NCI-H446 (cell line): ENCODE measurements at regions not wholly inside any gene's neighbourhood (a gene's known extent, or its start where the extent isn't known, plus 50 kb on each side); places are given as distances from the start of the nearest gene placed in this dataset.

ENCODE experiments used
- DNase-seq, 2 experiments: peaks; one replicate each; lab custom pipeline; 2025; lab: John Stamatoyannopoulos, UW

GRCh38 chr4:176902710-176903323 lies 110.1 kb upstream of the VEGFC start:
- DNase-seq, result no peak

- DNase-seq, result no peak
These were observed 114.0 kb upstream of the VEGFC start for GRCh38 chr4:176906709-176907108.

GRCh38 chr4:176910646-176911045 lies 117.9 kb upstream of the VEGFC start:
- DNase-seq, result no peak

GRCh38 chr4:176919631-176920030 lies 126.9 kb upstream of the VEGFC start:
- DNase-seq, result no peak

- no peak for DNase-seq
These were observed 128.0 kb upstream of the VEGFC start for GRCh38 chr4:176920694-176921093.

GRCh38 chr4:176921256-176921655 lies 128.5 kb upstream of the VEGFC start:
- DNase-seq, result no peak

GRCh38 chr4:176924238-176924637 lies 131.5 kb upstream of the VEGFC start:
- DNase-seq, result no peak

- no peak for DNase-seq
These were observed 133.2 kb upstream of the VEGFC start for GRCh38 chr4:176925962-176926361.

GRCh38 chr4:176927117-176927516 lies 134.4 kb upstream of the VEGFC start:
- no peak for DNase-seq

GRCh38 chr4:176927664-176928063 lies 134.9 kb upstream of the VEGFC start:
- no peak for DNase-seq

- DNase-seq, result no peak
These were observed 146.7 kb upstream of the VEGFC start for GRCh38 chr4:176939445-176939844.

GRCh38 chr4:176945334-176945733 lies 152.6 kb upstream of the VEGFC start:
- no peak for DNase-seq

GRCh38 chr4:176949029-176949428 lies 156.3 kb upstream of the VEGFC start:
- DNase-seq, result no peak

GRCh38 chr4:176953021-176953420 lies 160.3 kb upstream of the VEGFC start:
- no peak for DNase-seq

GRCh38 chr4:176957353-176958118 lies 164.8 kb upstream of the VEGFC start:
- no peak for DNase-seq

GRCh38 chr4:176959980-176960379 lies 167.3 kb upstream of the VEGFC start:
- no peak for DNase-seq

- no peak for DNase-seq
These were observed 170.4 kb upstream of the VEGFC start for GRCh38 chr4:176963121-176963520.

- no peak for DNase-seq
These were observed 171.5 kb upstream of the VEGFC start for GRCh38 chr4:176964116-176964691.

GRCh38 chr4:176967586-176967985 lies 174.9 kb upstream of the VEGFC start:
- DNase-seq, result no peak

GRCh38 chr4:176968094-176968493 lies 175.4 kb upstream of the VEGFC start:
- no peak for DNase-seq

- no peak for DNase-seq
These were observed 176.3 kb upstream of the VEGFC start for GRCh38 chr4:176969011-176969410.

- DNase-seq, result no peak
These were observed 178.1 kb upstream of the VEGFC start for GRCh38 chr4:176970853-176971252.

GRCh38 chr4:176971576-176972115 lies 178.9 kb upstream of the VEGFC start:
- no peak for DNase-seq
